ENCODE measurements at regions not wholly inside any gene's neighbourhood (a gene's known extent, or its start where the extent isn't known, plus 50 kb on each side); places are given as distances from the start of the nearest gene placed in this dataset.

- DNase-seq, result no peak
These were observed 100.0 kb downstream of the DCAF12L2 start for GRCh38 chrX:126065901-126066660.
